ENCODE measurements at regions not wholly inside any gene's neighbourhood (a gene's known extent, or its start where the extent isn't known, plus 50 kb on each side); places are given as distances from the start of the nearest gene placed in this dataset.
"Not testable (repeated sequence)": the region's sequence is repeated elsewhere in the genome, so short reads cannot be mapped to it uniquely, and the experiment has no call there.

- Histone ChIP-seq H3K36me3 (ENCODE audit: insufficient read depth, low read length) (no peaks in the 10 kb centered on the region), H3K4me3 (ENCODE audit: low read depth, low read length, poor library complexity, severe bottlenecking) (no peak overlapping the region), H3K27ac (ENCODE audit: low read depth, low read length, poor library complexity, severe bottlenecking) (no peak overlapping the region), H3K9me3 (ENCODE audit: low read length) (no peaks in the 10 kb centered on the region), H3K4me1 (ENCODE audit: insufficient read depth, low read length, severe bottlenecking) (no peaks in the 10 kb centered on the region), H3K4me2 (ENCODE audit: low read length) (no peak overlapping the region), H3K9ac (ENCODE audit: low read length) (no peak overlapping the region), H3K79me2 (ENCODE audit: insufficient read depth, low read length) (no peaks in the 10 kb centered on the region), H3K27me3 (ENCODE audit: insufficient read depth, low read length) (no peaks in the 10 kb centered on the region), H2AFZ (ENCODE audit: low read length) (no peak overlapping the region), H4K20me1 (ENCODE audit: insufficient read depth, low read length) (no peaks in the 10 kb centered on the region), H3K9me2 (ENCODE audit: low read depth, low read length) (no peaks in the 10 kb centered on the region), H3F3A (ENCODE audit: insufficient read depth, low read length) (no peaks in the 10 kb centered on the region)
- no peak for TF ChIP-seq EZH2 (IDR thresholded peaks at IDR 0.05; ENCODE audit: borderline replicate concordance, low read length)
- TF ChIP-seq CTCF (IDR thresholded peaks at IDR 0.05; ENCODE audit: low read length): no peak
These were observed 346.1 kb downstream of the SI start for GRCh38 chr3:164732166-164732565.

GRCh38 chr3:164730815-164731360 is 347.4 kb downstream of the SI start:
- H3K4me2 ChIP-seq (ENCODE audit: low read length): no peak overlapping the region
- H3K27ac ChIP-seq (ENCODE audit: low read depth, low read length, poor library complexity, severe bottlenecking): no peak overlapping the region
- H3K4me1 ChIP-seq (ENCODE audit: insufficient read depth, low read length, severe bottlenecking): no peaks in the 10 kb centered on the region
- no peaks in the 10 kb centered on the region for H3K36me3 ChIP-seq (ENCODE audit: insufficient read depth, low read length)
- H2AFZ ChIP-seq (ENCODE audit: low read length): no peak overlapping the region
- H3F3A ChIP-seq (ENCODE audit: insufficient read depth, low read length): no peaks in the 10 kb centered on the region
- no peak overlapping the region for H3K4me3 ChIP-seq (ENCODE audit: low read depth, low read length, poor library complexity, severe bottlenecking)
- TF ChIP-seq EZH2 (IDR thresholded peaks at IDR 0.05; ENCODE audit: borderline replicate concordance, low read length) (no peak), CTCF (IDR thresholded peaks at IDR 0.05; ENCODE audit: low read length) (no peak)
- no peaks in the 10 kb centered on the region for H4K20me1 ChIP-seq (ENCODE audit: insufficient read depth, low read length)
- no peaks in the 10 kb centered on the region for H3K79me2 ChIP-seq (ENCODE audit: insufficient read depth, low read length)
- H3K27me3 ChIP-seq (ENCODE audit: insufficient read depth, low read length): no peaks in the 10 kb centered on the region
- no peak overlapping the region for H3K9ac ChIP-seq (ENCODE audit: low read length)
- no peaks in the 10 kb centered on the region for H3K9me3 ChIP-seq (ENCODE audit: low read length)
- no peaks in the 10 kb centered on the region for H3K9me2 ChIP-seq (ENCODE audit: low read depth, low read length)

GRCh38 chr3:164723396-164723795 is 354.9 kb downstream of the SI start:
- H3K9me2 ChIP-seq (ENCODE audit: low read depth, low read length): peaks cover 3% of the 10 kb centered on the region; the same call in 1 of the 2 replicates
- H3K4me3 ChIP-seq (ENCODE audit: low read depth, low read length, poor library complexity, severe bottlenecking): no peak overlapping the region
- H3K9ac ChIP-seq (ENCODE audit: low read length): no peak overlapping the region
- H3K4me2 ChIP-seq (ENCODE audit: low read length): no peak overlapping the region
- no peaks in the 10 kb centered on the region for H3K79me2 ChIP-seq (ENCODE audit: insufficient read depth, low read length)
- no peaks in the 10 kb centered on the region for H4K20me1 ChIP-seq (ENCODE audit: insufficient read depth, low read length)
- H3K4me1 ChIP-seq (ENCODE audit: insufficient read depth, low read length, severe bottlenecking): no peaks in the 10 kb centered on the region
- no peak overlapping the region for H3K27ac ChIP-seq (ENCODE audit: low read depth, low read length, poor library complexity, severe bottlenecking)
- no peaks in the 10 kb centered on the region for H3K27me3 ChIP-seq (ENCODE audit: insufficient read depth, low read length)
- H3F3A ChIP-seq (ENCODE audit: insufficient read depth, low read length): no peaks in the 10 kb centered on the region
- H3K9me3 ChIP-seq (ENCODE audit: low read length): no peaks in the 10 kb centered on the region
- no peak for TF ChIP-seq EZH2 (IDR thresholded peaks at IDR 0.05; ENCODE audit: borderline replicate concordance, low read length)
- no peak for TF ChIP-seq CTCF (IDR thresholded peaks at IDR 0.05; ENCODE audit: low read length)
- H3K36me3 ChIP-seq (ENCODE audit: insufficient read depth, low read length): no peaks in the 10 kb centered on the region
- H2AFZ ChIP-seq (ENCODE audit: low read length): no peak overlapping the region

GRCh38 chr3:164702808-164703207 is 375.5 kb downstream of the SI start:
- not testable (repeated sequence) for H3K27ac ChIP-seq (ENCODE audit: low read depth, low read length, poor library complexity, severe bottlenecking); H3F3A ChIP-seq (ENCODE audit: insufficient read depth, low read length); H3K4me3 ChIP-seq (ENCODE audit: low read depth, low read length, poor library complexity, severe bottlenecking); H3K4me1 ChIP-seq (ENCODE audit: insufficient read depth, low read length, severe bottlenecking); H3K27me3 ChIP-seq (ENCODE audit: insufficient read depth, low read length); H4K20me1 ChIP-seq (ENCODE audit: insufficient read depth, low read length); H3K9ac ChIP-seq (ENCODE audit: low read length); H2AFZ ChIP-seq (ENCODE audit: low read length); H3K79me2 ChIP-seq (ENCODE audit: insufficient read depth, low read length); H3K9me3 ChIP-seq (ENCODE audit: low read length); H3K4me2 ChIP-seq (ENCODE audit: low read length); H3K9me2 ChIP-seq (ENCODE audit: low read depth, low read length); H3K36me3 ChIP-seq (ENCODE audit: insufficient read depth, low read length)
